ENCODE measurements at regions not wholly inside any gene's neighbourhood (a gene's known extent, or its start where the extent isn't known, plus 50 kb on each side); places are given as distances from the start of the nearest gene placed in this dataset.

DNA sequence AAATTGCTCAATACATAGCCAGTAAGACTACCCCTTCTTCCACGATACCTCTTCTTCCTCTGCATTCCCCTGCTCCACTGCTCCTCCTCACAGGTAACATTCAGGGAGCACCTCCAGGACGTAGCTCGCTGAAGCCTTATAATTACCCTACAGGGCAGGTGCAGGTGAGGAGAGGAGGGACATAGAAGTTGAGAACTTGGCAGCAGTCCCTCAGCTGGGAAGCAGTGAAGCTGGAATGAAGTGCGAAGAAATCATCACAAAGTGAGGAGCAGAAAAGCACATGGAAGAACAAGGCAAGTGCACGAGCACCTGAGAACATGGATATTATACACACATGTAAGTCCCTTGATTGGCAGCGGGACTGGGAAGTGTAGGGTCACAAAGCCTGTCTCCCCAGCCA lies 118.2 kb downstream of the HSD17B3 start:
- DNase-seq (ENCODE audit: extremely low read depth, low read depth): no peak

DNA sequence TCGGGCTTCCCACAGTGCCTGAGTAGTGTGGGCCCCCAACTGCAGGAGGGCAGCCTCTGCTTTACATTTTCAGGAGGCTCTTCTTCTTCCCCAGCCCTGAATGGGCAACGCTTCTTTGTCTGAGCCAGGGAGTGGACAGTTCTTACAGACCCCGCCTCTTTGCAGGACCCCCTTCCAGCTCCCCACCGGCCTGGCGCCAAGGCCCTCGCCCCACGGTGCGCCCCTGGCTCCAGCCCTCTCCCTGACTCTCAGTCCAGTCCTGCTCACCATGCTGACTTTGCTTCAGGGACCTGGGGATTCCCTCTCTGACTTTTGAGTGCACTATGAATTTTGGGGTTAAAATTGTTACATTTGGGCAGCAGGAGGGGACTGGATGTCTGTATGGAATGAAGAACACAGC lies 123.8 kb downstream of the HSD17B3 start:
- DNase-seq (ENCODE audit: extremely low read depth, low read depth): no peak

DNA sequence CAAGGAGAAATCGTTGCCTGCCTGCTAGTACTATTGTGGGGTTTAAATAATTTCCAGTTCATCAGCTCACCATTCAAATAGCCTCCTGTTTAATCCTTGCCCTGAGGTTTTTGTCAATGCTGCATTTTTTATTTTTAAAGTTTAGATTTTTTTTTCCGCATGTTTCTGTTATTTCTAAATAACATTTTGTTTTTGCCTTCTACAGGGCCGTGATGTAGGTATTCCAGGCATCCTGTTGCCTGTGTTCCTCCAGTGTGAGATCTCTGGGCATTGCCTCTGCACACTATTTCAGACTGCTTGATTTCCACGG lies 124.3 kb downstream of the HSD17B3 start:
- DNase-seq (ENCODE audit: extremely low read depth, low read depth): no peak

DNA sequence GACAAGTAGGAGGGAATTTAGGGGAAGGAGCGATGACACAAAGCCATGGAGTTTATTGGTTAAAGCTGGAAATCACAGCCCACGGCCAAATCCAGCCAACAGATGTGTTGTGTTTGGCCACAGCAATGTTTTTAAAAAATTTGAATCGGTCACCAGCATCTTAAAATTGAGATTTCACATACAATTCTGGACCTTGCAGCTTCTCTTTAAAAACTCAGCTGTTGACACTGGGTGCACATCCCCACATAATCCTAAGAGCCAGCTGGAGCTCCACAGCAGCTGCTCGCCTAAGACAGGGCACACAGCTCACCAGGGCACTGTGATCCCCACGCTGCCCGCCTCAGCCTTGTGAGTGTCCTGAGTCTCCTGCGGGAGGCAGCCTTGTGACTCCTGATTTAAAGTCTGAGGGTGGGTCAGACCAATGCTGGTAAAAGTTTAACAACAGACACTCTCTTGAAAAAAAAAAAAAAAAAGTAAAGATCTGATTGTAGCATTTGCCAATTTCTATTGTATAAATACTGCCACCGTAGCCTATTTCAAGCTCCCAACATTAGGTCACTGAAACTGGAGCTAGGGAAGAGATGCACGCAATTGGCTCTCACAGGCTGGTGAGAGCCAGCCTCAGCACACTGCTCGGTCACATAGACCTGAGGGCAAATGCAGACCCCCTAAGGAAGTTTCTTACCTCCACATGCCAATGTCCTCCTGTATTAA lies 124.8 kb downstream of the HSD17B3 start:
- no peak for DNase-seq (ENCODE audit: extremely low read depth, low read depth)

DNA sequence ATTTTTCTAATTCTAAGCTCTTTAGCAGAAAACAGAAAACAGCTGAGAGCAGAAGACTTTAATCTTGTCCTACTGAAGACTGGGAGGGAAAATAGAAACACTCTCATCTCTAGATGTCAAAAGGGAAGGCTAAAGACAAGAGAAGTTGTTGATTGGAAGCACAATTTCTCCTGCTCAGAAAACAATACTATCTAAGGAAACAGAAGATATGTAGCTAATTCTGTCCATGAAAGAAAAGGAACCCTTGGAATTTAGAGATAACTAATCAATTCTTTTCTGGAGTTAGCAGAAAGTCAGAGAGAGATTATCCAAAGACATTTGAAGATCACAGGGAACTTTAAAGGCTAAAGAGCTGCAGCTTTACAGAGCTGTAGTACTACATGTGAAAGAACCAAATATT lies 126.2 kb downstream of the HSD17B3 start:
- no peak for DNase-seq (ENCODE audit: extremely low read depth, low read depth)

DNA sequence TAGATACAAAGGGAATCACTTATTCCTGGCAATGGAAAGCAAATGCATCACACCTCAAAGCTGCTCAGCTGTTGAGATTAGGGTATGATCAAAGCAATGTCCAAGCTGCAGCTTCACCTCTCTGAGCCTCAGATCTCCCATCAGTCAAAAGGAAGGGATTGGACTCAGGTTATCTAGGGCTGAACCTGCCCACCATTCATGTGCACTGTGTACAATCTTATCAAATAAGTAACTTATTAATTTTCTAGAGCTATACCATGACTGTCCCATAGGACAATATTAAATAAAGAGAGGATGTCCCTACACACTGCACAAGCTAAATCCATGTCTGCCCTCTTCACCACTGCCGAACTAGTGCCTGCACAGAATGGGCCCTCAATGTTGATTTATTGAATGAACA lies 127.0 kb downstream of the HSD17B3 start:
- DNase-seq (ENCODE audit: extremely low read depth, low read depth): no peak

DNA sequence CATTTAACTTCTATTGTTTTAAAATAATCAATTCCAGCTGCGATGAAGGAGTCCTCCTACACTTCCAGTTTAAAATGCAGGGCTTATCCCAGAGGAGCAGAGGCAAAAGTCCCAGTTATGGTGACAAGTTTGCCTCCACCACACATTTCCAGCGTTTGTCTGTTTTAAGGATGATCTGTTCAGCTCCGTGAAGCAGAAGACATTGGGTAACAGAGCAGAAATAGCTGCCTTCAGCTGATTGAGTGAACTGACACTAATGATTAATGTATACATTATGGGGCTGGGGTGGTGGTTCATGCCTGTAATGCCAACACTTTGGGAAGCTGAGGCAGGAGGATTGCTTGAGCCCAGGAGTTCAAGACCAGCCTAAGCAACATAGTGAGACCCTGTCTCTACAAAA lies 127.6 kb downstream of the HSD17B3 start:
- no peak for DNase-seq (ENCODE audit: extremely low read depth, low read depth)

DNA sequence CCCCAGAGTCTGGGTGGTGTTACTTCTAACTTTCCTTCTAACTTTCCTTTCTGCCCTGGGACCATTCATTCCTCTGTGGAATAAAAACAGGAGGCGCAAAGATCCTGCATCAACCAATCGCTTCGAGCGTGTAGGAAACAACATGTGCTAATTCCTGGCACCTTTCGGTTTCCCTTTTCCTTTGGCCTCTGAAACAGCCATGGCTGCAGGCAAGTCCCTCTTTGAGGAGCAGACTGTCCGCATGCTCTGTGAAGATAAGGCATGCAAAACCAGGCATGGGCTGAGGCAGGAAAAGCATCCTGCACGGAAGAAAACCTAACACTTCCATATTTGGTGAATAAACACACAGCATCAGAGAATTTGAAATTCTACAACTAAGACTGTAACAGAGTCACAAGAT lies 128.3 kb downstream of the HSD17B3 start:
- no peak for DNase-seq (ENCODE audit: extremely low read depth, low read depth)

DNA sequence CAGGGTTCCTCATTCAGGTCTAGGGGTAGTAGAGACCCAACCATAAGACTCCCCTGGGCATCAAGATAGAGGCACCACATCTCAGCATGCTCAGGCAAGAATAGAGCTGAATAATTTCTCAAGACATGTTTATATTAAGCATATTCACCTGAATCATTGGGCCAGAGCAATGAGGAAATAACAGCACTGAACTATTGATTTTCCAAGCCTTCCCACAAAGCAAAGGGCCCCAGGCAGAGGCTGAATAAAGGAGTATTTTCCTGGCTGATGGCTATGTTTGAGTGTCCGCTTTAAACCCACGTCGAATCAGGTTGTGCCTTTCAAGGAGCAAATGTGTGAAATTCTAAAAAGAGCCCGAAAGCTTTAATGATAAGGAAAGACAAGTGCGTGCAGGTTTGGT lies 129.2 kb downstream of the HSD17B3 start:
- DNase-seq (ENCODE audit: extremely low read depth, low read depth): no peak

DNA sequence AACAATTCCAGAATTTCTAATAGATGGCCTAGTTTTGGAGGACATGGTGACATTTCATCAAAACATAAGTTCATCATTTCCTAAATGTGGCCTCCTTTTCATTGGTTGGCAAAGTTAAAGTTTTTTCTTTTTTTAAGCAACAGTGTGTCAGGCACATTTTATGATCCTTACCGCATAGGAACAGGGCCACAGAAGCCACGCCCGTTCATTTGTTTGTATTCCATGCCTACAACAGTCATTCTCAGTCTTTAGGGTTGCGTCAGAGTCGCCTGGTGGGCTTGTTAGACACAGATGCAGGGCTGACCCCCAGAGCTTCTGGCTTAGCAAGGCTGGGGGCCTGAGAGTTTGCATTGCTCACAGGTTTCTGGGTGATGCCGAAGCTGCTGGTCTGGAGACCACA lies 130.2 kb downstream of the HSD17B3 start:
- no peak for DNase-seq (ENCODE audit: extremely low read depth, low read depth)

DNA sequence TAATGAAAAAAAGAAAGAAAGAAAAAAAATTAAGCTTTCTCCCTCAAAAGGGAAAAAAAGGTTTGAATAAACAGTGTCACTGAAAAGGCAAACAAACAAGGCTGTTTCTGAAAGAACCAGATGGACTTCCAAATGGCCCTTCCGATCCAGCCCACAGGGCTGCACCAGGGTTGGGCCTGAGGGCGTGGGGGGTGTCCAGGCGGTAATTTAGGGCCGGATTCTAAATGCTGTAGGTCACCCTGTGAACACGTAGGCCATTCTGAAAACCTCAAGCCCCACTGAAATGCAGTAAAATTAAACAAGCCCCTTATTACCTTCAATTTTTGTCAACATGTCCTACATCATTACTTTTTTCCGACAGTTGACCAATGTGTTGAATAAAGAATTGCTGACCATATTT lies 132.1 kb downstream of the HSD17B3 start:
- no peak for DNase-seq (ENCODE audit: extremely low read depth, low read depth)

DNA sequence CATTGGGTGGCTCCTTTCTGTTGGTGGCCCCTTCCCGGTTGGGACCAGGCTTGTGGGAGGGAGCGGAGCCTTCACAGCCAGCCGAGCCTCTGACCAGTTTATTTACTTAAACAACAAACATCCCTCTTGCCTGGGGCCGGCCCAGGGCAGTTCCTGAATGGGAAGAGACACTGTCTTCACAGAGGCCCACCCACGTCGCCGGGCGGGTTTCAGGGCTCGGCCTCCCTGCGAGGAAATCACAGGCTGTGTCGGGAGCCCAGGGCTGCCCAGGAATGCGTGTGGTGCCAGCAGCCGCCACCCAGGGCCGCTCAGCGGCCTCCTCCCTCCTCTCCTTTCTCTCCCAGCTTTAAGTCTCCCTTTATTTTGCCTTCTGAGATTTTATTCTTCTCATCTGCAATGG lies 132.5 kb downstream of the HSD17B3 start:
- DNase-seq (ENCODE audit: extremely low read depth, low read depth): peak; percentile 37

DNA sequence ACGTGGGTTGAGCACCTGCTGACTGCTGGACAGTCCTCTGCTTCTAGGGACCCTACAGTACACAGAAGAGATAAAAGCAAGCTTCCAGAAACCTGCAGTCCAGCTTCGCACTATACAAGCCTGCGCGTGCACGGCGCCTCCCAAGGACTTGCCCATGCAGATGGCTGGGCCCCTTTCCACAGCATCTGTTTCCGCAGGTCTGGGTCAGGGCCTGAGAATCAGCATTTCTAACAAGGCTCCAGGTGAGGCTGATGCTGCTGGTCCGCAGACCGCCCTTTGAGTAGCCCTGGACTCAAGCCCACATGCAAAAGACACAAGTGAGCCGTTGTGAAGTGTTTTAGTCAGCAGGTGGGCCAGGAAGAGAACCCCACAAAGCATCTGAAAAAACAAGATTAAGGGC lies 133.1 kb downstream of the HSD17B3 start:
- no peak for DNase-seq (ENCODE audit: extremely low read depth, low read depth)

DNA sequence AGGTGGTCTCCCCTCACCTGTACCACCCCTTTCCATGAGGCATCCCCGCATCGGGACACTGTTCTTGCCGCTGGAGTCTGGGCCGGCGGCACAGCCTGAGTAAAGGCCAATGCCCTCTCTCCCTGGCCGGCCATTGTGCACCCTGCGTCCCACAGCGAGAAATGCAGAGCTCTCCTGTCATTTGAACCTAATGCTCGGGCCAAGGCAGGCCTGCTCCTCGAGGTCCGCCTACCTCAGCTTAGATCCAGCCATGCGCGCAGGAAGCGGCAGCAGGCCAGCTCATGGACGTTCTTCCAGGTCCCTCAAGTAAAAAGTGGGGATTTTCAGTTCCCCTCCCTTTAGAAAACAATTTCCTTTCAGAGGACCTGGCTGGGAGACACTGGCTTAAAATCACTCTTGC lies 135.0 kb downstream of the HSD17B3 start:
- DNase-seq (ENCODE audit: extremely low read depth, low read depth): no peak

DNA sequence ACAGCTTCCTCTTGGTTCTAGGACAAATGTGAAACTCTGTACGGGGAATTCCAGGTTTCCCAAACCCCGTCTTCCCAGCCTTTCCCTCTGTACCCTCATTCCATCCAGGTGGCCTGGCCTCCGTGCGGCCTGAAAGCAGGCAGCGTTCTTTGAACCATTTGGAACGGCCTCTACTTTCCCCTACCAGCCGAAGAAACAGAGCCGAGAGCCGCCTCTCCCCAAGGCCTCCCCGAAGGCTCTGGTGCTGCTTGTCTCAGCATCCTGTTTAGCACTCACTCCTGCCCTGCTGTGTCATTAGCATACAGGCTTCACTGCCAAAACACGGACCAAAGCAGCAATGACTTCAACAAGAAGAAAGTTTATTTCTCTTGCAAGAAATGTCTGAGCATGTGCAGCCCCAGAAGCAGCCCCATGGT lies 137.7 kb downstream of the HSD17B3 start:
- no peak for DNase-seq (ENCODE audit: extremely low read depth, low read depth)

DNA sequence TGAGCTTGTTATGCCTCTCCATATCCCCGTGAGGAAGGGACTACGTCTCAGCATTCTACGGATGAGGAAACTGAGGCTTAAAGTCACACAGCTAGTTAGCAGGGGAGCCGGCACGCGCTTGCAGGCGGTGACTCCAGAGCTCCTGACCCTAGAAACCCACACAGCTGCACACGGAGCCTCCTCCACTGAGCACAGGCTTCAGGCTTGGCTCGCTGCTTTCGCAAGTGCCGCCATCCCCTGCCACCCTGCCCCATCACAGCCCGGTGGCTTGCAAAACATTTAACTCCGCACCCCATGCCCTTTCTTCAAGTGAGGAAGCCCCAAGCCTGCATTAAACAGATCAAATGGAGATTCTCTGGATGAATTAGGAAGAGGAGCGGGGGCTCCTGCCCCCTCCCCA lies 138.3 kb downstream of the HSD17B3 start:
- DNase-seq (ENCODE audit: extremely low read depth, low read depth): no peak

DNA sequence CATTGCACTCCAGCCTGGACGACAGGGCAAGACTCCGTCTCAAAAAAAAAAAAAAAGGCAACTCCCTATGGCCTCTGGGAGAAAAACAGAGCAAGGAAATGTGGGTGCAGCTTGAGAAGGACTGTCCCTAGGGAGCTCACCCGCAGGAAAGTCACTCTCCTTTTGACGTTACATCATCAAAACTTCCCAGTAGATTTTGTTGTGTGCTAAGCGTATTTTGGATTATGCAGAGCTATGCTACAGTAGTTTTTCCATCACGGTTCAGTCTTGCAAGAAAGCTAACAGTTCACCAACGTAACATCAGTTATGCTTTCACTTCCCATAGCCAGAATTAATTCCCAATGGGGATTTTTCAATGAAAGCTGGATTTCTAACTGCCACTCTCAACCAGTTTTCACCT lies 138.8 kb downstream of the HSD17B3 start:
- no peak for DNase-seq (ENCODE audit: extremely low read depth, low read depth)

DNA sequence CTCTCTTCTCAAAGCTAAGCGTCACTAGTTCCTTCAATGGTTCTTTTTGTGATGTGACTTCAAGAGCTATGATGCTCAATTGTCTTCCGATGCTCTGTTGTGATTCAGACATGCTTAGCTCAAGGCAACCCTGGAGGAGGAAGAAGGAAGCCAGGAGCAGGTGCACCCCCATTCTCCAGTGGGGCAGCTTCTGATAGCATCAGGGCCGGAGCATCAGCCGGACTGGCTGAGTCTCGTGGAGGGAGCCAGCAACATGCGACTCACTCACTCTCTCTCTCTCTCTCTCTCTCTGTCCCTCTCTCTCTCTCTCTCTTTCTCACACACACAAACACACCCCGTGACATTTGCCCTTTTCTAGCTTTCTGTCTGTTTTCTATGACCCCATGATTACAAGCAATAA lies 140.2 kb downstream of the HSD17B3 start:
- no peak for DNase-seq (ENCODE audit: extremely low read depth, low read depth)

DNA sequence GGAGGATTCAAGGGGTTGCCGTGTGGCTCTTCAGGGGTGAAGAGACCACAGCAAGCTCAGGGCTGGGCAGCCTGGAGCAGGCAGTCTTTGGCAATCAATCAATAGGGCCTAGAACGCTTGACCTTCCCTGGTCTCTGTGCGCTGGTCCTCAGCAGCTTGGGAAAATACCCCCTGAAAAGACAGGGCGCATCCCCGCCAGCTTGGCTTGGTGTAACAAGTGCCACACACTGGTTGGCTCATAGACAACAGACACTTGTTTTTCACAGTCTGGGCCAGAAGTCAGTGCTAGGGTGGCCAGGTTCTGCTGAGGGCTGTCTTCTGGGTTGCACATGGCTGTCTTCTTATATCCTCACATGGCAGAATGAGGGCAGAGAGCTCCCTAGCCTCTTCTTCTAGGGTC lies 141.1 kb downstream of the HSD17B3 start:
- no peak for DNase-seq (ENCODE audit: extremely low read depth, low read depth)

DNA sequence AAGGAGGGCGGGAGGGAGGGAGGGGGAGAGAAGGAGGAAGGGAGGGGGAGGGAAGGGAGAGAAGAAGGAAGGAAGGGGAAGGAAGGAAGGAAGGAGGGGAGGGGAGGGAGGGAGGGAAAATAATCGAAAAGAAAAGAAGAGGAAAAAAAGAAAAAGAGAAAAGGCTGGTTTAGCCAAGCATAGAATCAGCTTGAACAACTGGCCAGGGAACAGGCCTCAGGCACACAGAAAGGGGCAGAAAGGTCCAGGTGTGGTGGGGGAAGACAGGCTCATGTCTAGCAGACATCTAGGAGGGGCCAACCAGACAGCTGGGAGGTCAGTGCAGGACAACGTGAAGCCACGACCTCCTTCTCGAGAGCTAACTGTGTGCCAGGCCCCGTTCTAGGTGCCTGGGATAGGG lies 141.8 kb downstream of the HSD17B3 start:
- DNase-seq (ENCODE audit: extremely low read depth, low read depth): no peak

DNA sequence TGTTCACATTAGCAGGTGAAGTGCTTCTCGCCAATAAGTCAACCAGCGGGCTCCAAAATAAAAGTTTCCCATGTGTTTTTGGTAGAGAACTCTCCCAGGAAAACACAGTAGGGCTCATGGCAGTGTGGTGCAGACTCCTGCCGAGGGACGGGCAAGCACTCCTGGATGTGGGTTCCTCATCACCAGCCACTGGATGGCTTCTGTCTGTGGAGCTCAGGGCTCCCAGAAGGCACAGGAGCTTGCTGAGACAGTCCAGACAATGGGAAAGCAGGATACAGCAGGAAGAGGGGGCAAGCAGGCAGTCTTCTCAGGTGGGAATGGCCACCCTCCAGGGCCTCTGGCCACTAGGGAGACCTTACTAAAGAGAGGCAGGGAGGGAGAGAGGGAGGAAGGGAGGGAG lies 142.4 kb downstream of the HSD17B3 start:
- DNase-seq (ENCODE audit: extremely low read depth, low read depth): no peak

DNA sequence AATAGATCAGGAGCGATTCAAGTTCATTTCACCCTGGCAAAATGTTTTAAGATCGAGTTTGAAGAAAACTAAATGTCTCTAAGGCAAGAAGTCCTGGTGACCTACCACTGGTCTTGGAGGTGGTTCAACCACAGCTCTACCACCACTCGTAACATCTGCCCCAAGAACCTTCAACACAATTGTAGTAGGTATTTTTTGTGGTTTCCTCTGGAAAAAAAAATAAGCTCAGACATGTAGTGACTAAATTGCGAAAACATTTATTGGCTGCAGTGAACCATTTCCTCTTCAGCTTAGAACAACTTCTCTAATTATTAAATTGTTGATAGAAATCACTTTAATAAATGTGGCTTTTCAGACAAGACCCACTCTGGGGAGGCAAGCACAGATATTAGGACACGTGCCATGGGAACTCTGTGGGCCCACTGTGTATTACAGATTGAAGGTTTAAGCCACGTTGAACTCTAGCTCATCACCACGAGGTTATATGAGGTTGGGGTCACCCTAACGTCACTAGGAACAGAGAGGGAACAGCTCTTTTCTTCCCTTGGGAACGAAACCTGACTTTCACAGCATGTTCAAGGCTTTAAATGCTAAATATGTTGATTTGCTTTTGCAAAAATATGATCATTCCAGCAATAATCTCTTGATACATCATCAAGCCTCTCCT lies 142.9 kb downstream of the HSD17B3 start:
- DNase-seq (ENCODE audit: extremely low read depth, low read depth): no peak

DNA sequence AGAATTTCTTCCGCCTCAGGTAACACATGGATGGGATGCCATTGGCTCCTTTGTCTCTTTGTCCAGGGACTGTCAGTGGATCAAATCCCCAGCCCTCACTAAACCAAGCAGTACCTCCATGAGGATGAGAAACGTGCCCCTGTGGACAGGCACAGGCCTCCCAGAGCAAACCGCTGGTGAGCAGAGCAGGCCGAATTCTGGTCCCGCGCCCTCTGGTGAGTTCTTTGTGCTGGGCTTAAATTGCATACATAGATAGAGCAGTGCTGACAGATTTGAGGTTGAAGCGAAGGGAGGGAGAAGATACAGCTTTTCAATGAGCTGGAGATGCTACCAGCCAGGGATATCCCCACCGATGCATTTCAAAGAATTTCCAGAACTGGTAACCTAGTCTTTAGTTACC lies 143.8 kb downstream of the HSD17B3 start:
- DNase-seq (ENCODE audit: extremely low read depth, low read depth): no peak
